ENCODE measurements at regions not wholly inside any gene's neighbourhood (a gene's known extent, or its start where the extent isn't known, plus 50 kb on each side); places are given as distances from the start of the nearest gene placed in this dataset.

- CTCF ChIA-PET: no interaction called here
- Histone ChIP-seq H3K27ac (ENCODE audit: low read depth, low read length, poor library complexity, severe bottlenecking) (peak overlapping the region; percentile 67), H3K4me1 (ENCODE audit: insufficient read depth, low read length, poor library complexity, severe bottlenecking) (peaks cover 35% of the 10 kb centered on the region), H3K36me3 (ENCODE audit: insufficient read depth, low read length, poor library complexity, severe bottlenecking) (no peaks in the 10 kb centered on the region), H3K4me3 (ENCODE audit: low read depth, low read length, poor library complexity, severe bottlenecking) (no peak overlapping the region), H3K27me3 (replicated peaks; ENCODE audit: insufficient read depth, low read depth, low read length, poor library complexity) (no peaks in the 10 kb centered on the region), H3K9me3 (ENCODE audit: low read depth, low read length, poor library complexity, severe bottlenecking) (peaks cover 5% of the 10 kb centered on the region)
- no TSS peak for BruUV-seq (replicated peaks)
- POLR2A ChIA-PET (ENCODE audit: low non-redundant PET): no interaction called here
- TF ChIP-seq EZH2 (IDR thresholded peaks at IDR 0.05; ENCODE audit: borderline replicate concordance, low read depth, low read length, poor library complexity, severe bottlenecking) (no peak), CTCF (conservative IDR thresholded peaks at IDR 0.05; ENCODE audit: low read depth, low read length) (no peak)
- DNase-seq (ENCODE audit: low spot score): peak; percentile 82
- intact Hi-C loops (cut with micrococcal nuclease; ENCODE audit: unreplicated experiment): loop anchor here (5.0 kb wide), 1 partner anchor 103 kb away; no protein-coding TSS in a partner anchor
These were observed 569.7 kb upstream of the CITED2 start for GRCh38 chr6:139944131-139944530.

GRCh38 chr6:139943391-139943790, 568.9 kb upstream of the CITED2 start:
- H3K36me3 ChIP-seq (ENCODE audit: insufficient read depth, low read length, poor library complexity, severe bottlenecking): no peaks in the 10 kb centered on the region
- H3K4me1 ChIP-seq (ENCODE audit: insufficient read depth, low read length, poor library complexity, severe bottlenecking): peaks cover 35% of the 10 kb centered on the region
- DNase-seq (ENCODE audit: low spot score): peak; percentile 79
- peaks cover 5% of the 10 kb centered on the region for H3K9me3 ChIP-seq (ENCODE audit: low read depth, low read length, poor library complexity, severe bottlenecking)
- POLR2A ChIA-PET (ENCODE audit: low non-redundant PET): no interaction called here
- CTCF ChIA-PET: interaction anchor here (0.7 kb wide), 1 partner anchor 13 kb away, joined by 8 read pairs; no protein-coding TSS in a partner anchor
- no TSS peak for BruUV-seq (replicated peaks)
- no peaks in the 10 kb centered on the region for H3K27me3 ChIP-seq (replicated peaks; ENCODE audit: insufficient read depth, low read depth, low read length, poor library complexity)
- no peak overlapping the region for H3K4me3 ChIP-seq (ENCODE audit: low read depth, low read length, poor library complexity, severe bottlenecking)
- intact Hi-C loops (cut with micrococcal nuclease; ENCODE audit: unreplicated experiment): loop anchor here (5.0 kb wide), 1 partner anchor 104 kb away; no protein-coding TSS in a partner anchor
- peak overlapping the region; percentile 67 for H3K27ac ChIP-seq (ENCODE audit: low read depth, low read length, poor library complexity, severe bottlenecking)
- no peak for TF ChIP-seq EZH2 (IDR thresholded peaks at IDR 0.05; ENCODE audit: borderline replicate concordance, low read depth, low read length, poor library complexity, severe bottlenecking)
- TF ChIP-seq CTCF (conservative IDR thresholded peaks at IDR 0.05; ENCODE audit: low read depth, low read length): no peak

- Histone ChIP-seq H3K36me3 (ENCODE audit: insufficient read depth, low read length, poor library complexity, severe bottlenecking) (no peaks in the 10 kb centered on the region), H3K4me3 (ENCODE audit: low read depth, low read length, poor library complexity, severe bottlenecking) (no peak overlapping the region), H3K4me1 (ENCODE audit: insufficient read depth, low read length, poor library complexity, severe bottlenecking) (peaks cover 35% of the 10 kb centered on the region), H3K9me3 (ENCODE audit: low read depth, low read length, poor library complexity, severe bottlenecking) (peaks cover 5% of the 10 kb centered on the region), H3K27me3 (replicated peaks; ENCODE audit: insufficient read depth, low read depth, low read length, poor library complexity) (no peaks in the 10 kb centered on the region), H3K27ac (ENCODE audit: low read depth, low read length, poor library complexity, severe bottlenecking) (peak overlapping the region; percentile 67)
- no peak for TF ChIP-seq CTCF (conservative IDR thresholded peaks at IDR 0.05; ENCODE audit: low read depth, low read length)
- no peak for TF ChIP-seq EZH2 (IDR thresholded peaks at IDR 0.05; ENCODE audit: borderline replicate concordance, low read depth, low read length, poor library complexity, severe bottlenecking)
- intact Hi-C loops (cut with micrococcal nuclease; ENCODE audit: unreplicated experiment): loop anchor here (5.0 kb wide), 1 partner anchor 105 kb away; no protein-coding TSS in a partner anchor
- no TSS peak for BruUV-seq (replicated peaks)
- DNase-seq (ENCODE audit: low spot score): no peak
- CTCF ChIA-PET: no interaction called here
- POLR2A ChIA-PET (ENCODE audit: low non-redundant PET): no interaction called here
These were observed 567.9 kb upstream of the CITED2 start for GRCh38 chr6:139942331-139942730.

All from A673 (cell line).